Mesendoderm (in vitro differentiated cells): ENCODE measurements at regions not wholly inside any gene's neighbourhood (a gene's known extent, or its start where the extent isn't known, plus 50 kb on each side); places are given as distances from the start of the nearest gene placed in this dataset.
"Not testable (repeated sequence)": the region's sequence is repeated elsewhere in the genome, so short reads cannot be mapped to it uniquely, and the experiment has no call there.

Source experiments
- DNase-seq: peaks from one replicate; pipeline ENCODE4 v3.0.0; 2013
- H2AK5ac ChIP-seq: 2 replicates; pipeline ENCODE4 v1.6.1; 2013; ENCODE audit warnings: low read length, inconsistent platforms
- H2BK120ac ChIP-seq: 2 replicates; pipeline ENCODE4 v1.6.1; 2013; ENCODE audit warnings: low read depth, mild to moderate bottlenecking, low read length, moderate library complexity, mixed read lengths
- H2BK15ac ChIP-seq: replicated peaks from 2 replicates; pipeline ENCODE4 v1.6.1; 2013; ENCODE audit warnings: low read depth, mild to moderate bottlenecking, moderate library complexity
- H2BK5ac ChIP-seq: 2 replicates; pipeline ENCODE4 v1.6.1; 2013; ENCODE audit warnings: low read length, inconsistent platforms
- H3K18ac ChIP-seq: 2 replicates; pipeline ENCODE4 v1.6.1; 2013; ENCODE audit warnings: mild to moderate bottlenecking, low read length, mixed read lengths
- H3K23ac ChIP-seq: one replicate; pipeline ENCODE4 v1.6.1; 2013; ENCODE audit warnings: low read length
- H3K27ac ChIP-seq: 2 replicates; pipeline ENCODE4 v1.5.1; 2013; ENCODE audit warnings: low read depth, mild to moderate bottlenecking, inconsistent platforms, low read length, moderate library complexity
- H3K27me3 ChIP-seq: 2 replicates; pipeline ENCODE4 v1.6.1; 2013; ENCODE audit warnings: low read length, control low read depth, mild to moderate bottlenecking, inconsistent platforms; ENCODE audit not compliant: insufficient read depth, poor library complexity
- H3K36me3 ChIP-seq: 2 replicates; pipeline ENCODE4 v1.6.1; 2013; ENCODE audit warnings: low read length, inconsistent platforms; ENCODE audit not compliant: control insufficient read depth, insufficient read depth
- H3K4ac ChIP-seq: one replicate; pipeline ENCODE4 v1.6.1; 2013; ENCODE audit warnings: low read depth, mild to moderate bottlenecking, low read length, moderate library complexity
- H3K4me1 ChIP-seq: 2 replicates; pipeline ENCODE4 v1.6.1; 2013; ENCODE audit warnings: low read depth, low read length, inconsistent platforms; ENCODE audit not compliant: control insufficient read depth
- H3K4me2 ChIP-seq: 2 replicates; pipeline ENCODE4 v1.6.1; 2013; ENCODE audit warnings: low read length
- H3K4me3 ChIP-seq: 2 replicates; pipeline ENCODE4 v1.5.1; 2013; ENCODE audit warnings: mild to moderate bottlenecking, low read length
- H3K56ac ChIP-seq: one replicate; pipeline ENCODE4 v1.6.1; 2013; ENCODE audit warnings: low read length
- H3K79me1 ChIP-seq: 2 replicates; pipeline ENCODE4 v1.6.1; 2013; ENCODE audit warnings: low read length, inconsistent platforms
- H3K79me2 ChIP-seq: 2 replicates; pipeline ENCODE4 v1.6.1; 2013; ENCODE audit warnings: mild to moderate bottlenecking, low read length; ENCODE audit not compliant: control insufficient read depth, insufficient read depth
- H3K9ac ChIP-seq: 2 replicates; pipeline ENCODE4 v1.6.1; 2013; ENCODE audit warnings: low read length, inconsistent platforms
- H4K5ac ChIP-seq: one replicate; pipeline ENCODE4 v1.6.1; 2013; ENCODE audit warnings: low read length
- H4K8ac ChIP-seq: one replicate; pipeline ENCODE4 v1.6.1; 2013; ENCODE audit warnings: low read depth, mild to moderate bottlenecking, control low read depth, low read length, moderate library complexity
- WGBS: extraction: QIAGEN DNeasy Blood & Tissue Kit; methylation state at CpG from one replicate; pipeline ENCODE4 v1.1.7; 2013; ENCODE audit warnings: low lambda C conversion rate, missing lambda C conversion rate; ENCODE audit not compliant: insufficient coverage; ENCODE audit errors: extremely low coverage; 5-methylcytosine and 5-hydroxymethylcytosine counted together

- H4K8ac ChIP-seq, H3K18ac ChIP-seq, H3K27ac ChIP-seq, H3K36me3 ChIP-seq, H3K9ac ChIP-seq, H3K79me1 ChIP-seq, H3K27me3 ChIP-seq, H2BK5ac ChIP-seq, H3K4me2 ChIP-seq, H4K5ac ChIP-seq, H3K4me1 ChIP-seq, H3K56ac ChIP-seq, H3K4ac ChIP-seq, H3K79me2 ChIP-seq, H2AK5ac ChIP-seq, H3K4me3 ChIP-seq, H3K23ac ChIP-seq, H2BK15ac ChIP-seq, H2BK120ac ChIP-seq, DNase-seq: not testable (repeated sequence)
Observed at GRCh38 chr1:4135853-4136252, 235.8 kb upstream of the C1orf174 start.

GRCh38 chr1:4137621-4138415 is 237.7 kb upstream of the C1orf174 start:
- no peak overlapping the region for H2BK5ac ChIP-seq
- H3K4me3 ChIP-seq: no peak overlapping the region
- DNase-seq: peak; percentile 33
- no peaks in the 10 kb centered on the region for H3K79me2 ChIP-seq
- no peak overlapping the region for H4K5ac ChIP-seq
- no CpG with 5 or more reads among the region's 14 CpGs for WGBS
- H3K4me2 ChIP-seq: no peak overlapping the region
- H3K36me3 ChIP-seq: no peaks in the 10 kb centered on the region
- no peak overlapping the region for H3K23ac ChIP-seq
- H4K8ac ChIP-seq: no peak overlapping the region
- H3K27ac ChIP-seq: no peak overlapping the region
- H3K9ac ChIP-seq: no peak overlapping the region
- H3K4ac ChIP-seq: no peak overlapping the region
- H2BK15ac ChIP-seq: no peak overlapping the region
- H3K4me1 ChIP-seq: no peaks in the 10 kb centered on the region
- no peak overlapping the region for H3K56ac ChIP-seq
- H2AK5ac ChIP-seq: no peak overlapping the region
- no peaks in the 10 kb centered on the region for H3K79me1 ChIP-seq
- no peaks in the 10 kb centered on the region for H3K27me3 ChIP-seq
- H2BK120ac ChIP-seq: no peak overlapping the region
- no peak overlapping the region for H3K18ac ChIP-seq

GRCh38 chr1:4139646-4140045 is 239.6 kb upstream of the C1orf174 start:
- H2BK5ac ChIP-seq: no peak overlapping the region
- H3K79me1 ChIP-seq: no peaks in the 10 kb centered on the region
- H3K27me3 ChIP-seq: no peaks in the 10 kb centered on the region
- H3K4me1 ChIP-seq: no peaks in the 10 kb centered on the region
- no peak overlapping the region for H3K23ac ChIP-seq
- H3K9ac ChIP-seq: no peak overlapping the region
- no peak overlapping the region for H3K4ac ChIP-seq
- H2BK120ac ChIP-seq: no peak overlapping the region
- no peak overlapping the region for H3K56ac ChIP-seq
- H3K27ac ChIP-seq: no peak overlapping the region
- H3K4me3 ChIP-seq: no peak overlapping the region
- DNase-seq: no peak
- no peak overlapping the region for H4K5ac ChIP-seq
- no peak overlapping the region for H3K4me2 ChIP-seq
- no peak overlapping the region for H4K8ac ChIP-seq
- H2AK5ac ChIP-seq: no peak overlapping the region
- H3K18ac ChIP-seq: no peak overlapping the region
- WGBS: no CpG with 5 or more reads among the region's 8 CpGs
- no peaks in the 10 kb centered on the region for H3K36me3 ChIP-seq
- H2BK15ac ChIP-seq: no peak overlapping the region
- H3K79me2 ChIP-seq: no peaks in the 10 kb centered on the region

DNA sequence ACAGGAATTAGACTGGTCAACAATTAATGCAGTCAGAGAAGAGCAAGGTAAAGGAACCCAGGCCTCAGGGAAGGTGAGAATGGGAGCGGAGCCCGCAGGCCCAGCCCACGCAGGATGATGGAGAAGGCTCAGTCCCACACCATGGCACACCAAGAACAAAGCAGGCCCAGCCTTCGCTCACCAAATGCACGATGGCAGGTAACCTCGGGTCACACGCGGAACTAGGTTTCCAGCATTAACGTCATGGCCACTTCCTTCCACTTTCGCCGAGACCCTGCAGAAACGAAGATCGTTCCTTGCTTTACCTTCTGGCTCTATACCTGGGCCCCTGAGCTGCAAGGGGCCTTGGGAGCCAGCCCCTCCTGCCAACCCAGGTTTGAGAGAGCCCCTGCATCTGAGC is 240.2 kb upstream of the C1orf174 start:
- Histone ChIP-seq H2BK15ac (no peak overlapping the region), H3K4me1 (no peaks in the 10 kb centered on the region), H3K4me2 (no peak overlapping the region), H3K36me3 (no peaks in the 10 kb centered on the region), H3K4ac (no peak overlapping the region), H3K4me3 (no peak overlapping the region), H3K23ac (no peak overlapping the region), H3K27ac (no peak overlapping the region), H3K9ac (no peak overlapping the region), H3K79me2 (no peaks in the 10 kb centered on the region), H3K79me1 (no peaks in the 10 kb centered on the region), H2BK120ac (no peak overlapping the region), H4K5ac (no peak overlapping the region), H2AK5ac (no peak overlapping the region), H3K56ac (no peak overlapping the region), H3K27me3 (no peaks in the 10 kb centered on the region), H3K18ac (no peak overlapping the region), H2BK5ac (no peak overlapping the region), H4K8ac (no peak overlapping the region)
- no peak for DNase-seq
- WGBS: no CpG with 5 or more reads among the region's 13 CpGs

- DNase-seq: no peak
- H3K56ac ChIP-seq: no peak overlapping the region
- H2BK120ac ChIP-seq: no peak overlapping the region
- H3K4me1 ChIP-seq: no peaks in the 10 kb centered on the region
- no CpG with 5 or more reads among the region's 9 CpGs for WGBS
- no peak overlapping the region for H2BK15ac ChIP-seq
- no peak overlapping the region for H3K4ac ChIP-seq
- no peak overlapping the region for H3K23ac ChIP-seq
- no peaks in the 10 kb centered on the region for H3K79me1 ChIP-seq
- H3K4me3 ChIP-seq: no peak overlapping the region
- no peak overlapping the region for H3K27ac ChIP-seq
- no peak overlapping the region for H3K4me2 ChIP-seq
- no peak overlapping the region for H4K8ac ChIP-seq
- no peaks in the 10 kb centered on the region for H3K27me3 ChIP-seq
- H2AK5ac ChIP-seq: no peak overlapping the region
- H3K9ac ChIP-seq: no peak overlapping the region
- no peak overlapping the region for H3K18ac ChIP-seq
- no peak overlapping the region for H2BK5ac ChIP-seq
- H3K79me2 ChIP-seq: no peaks in the 10 kb centered on the region
- no peak overlapping the region for H4K5ac ChIP-seq
- no peaks in the 10 kb centered on the region for H3K36me3 ChIP-seq
Observed at GRCh38 chr1:4140821-4141220, 240.7 kb upstream of the C1orf174 start.

DNA sequence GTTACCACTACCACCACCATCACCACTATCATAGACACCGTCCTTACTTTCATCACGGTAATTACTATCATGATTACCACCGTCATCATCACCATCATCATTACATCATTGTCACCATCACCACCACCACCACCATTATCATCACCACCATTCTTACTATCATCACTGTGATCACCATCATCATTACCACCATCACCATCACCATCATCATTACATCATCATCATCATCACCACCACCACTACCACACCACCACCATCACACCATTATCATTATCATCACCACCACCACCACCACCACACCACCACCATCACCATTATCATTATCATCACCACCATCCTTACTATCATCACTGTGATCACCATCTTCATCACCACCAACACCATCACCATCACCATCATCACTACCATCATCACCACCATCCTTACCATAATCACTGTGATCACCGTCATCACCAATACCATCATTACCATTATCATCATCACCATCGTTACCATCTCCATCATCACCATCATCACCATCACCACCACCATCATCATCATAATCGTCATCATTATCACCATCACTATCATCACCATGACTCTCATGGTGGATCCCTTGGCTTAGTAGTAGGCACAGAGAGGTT is 244.4 kb upstream of the C1orf174 start:
- Histone ChIP-seq H3K9ac (no peak overlapping the region), H2BK5ac (no peak overlapping the region), H3K4me2 (no peak overlapping the region), H3K27me3 (no peaks in the 10 kb centered on the region), H3K79me1 (no peaks in the 10 kb centered on the region), H3K4me3 (no peak overlapping the region), H3K56ac (no peak overlapping the region), H2BK15ac (no peak overlapping the region), H3K18ac (no peak overlapping the region), H3K4ac (no peak overlapping the region), H3K79me2 (no peaks in the 10 kb centered on the region), H3K27ac (no peak overlapping the region), H3K36me3 (no peaks in the 10 kb centered on the region), H2BK120ac (no peak overlapping the region), H4K8ac (no peak overlapping the region), H4K5ac (no peak overlapping the region), H3K4me1 (no peaks in the 10 kb centered on the region), H3K23ac (no peak overlapping the region), H2AK5ac (no peak overlapping the region)
- DNase-seq: no peak
- 100% methylated on average over 3 of the region's 6 CpGs for WGBS
